K562 (cell line): ENCODE measurements at regions not wholly inside any gene's neighbourhood (a gene's known extent, or its start where the extent isn't known, plus 50 kb on each side); places are given as distances from the start of the nearest gene placed in this dataset.

ENCODE experiments used
- ATAC-seq: fragments of 200-7000 bp; cut with Tn5 transposase; 3 replicates; pipeline ENCODE4 v1.9.1; 2020; ENCODE audit warnings: moderate library complexity
- BruUV-seq: library from RNA; stranded (reverse); fragments of 400-500 nt; replicated peaks from 2 replicates; lab custom pipeline; 2021; lab: Mats Ljungman, UMichigan
- CTCF ChIA-PET: fragments of 300-600 bp; formaldehyde crosslinking; extraction: SDS; loops from one replicate; lab custom pipeline; 2021; ENCODE audit warnings: low intra/inter-chr PET ratio; lab: Yijun Ruan, JAX
- POLR2A ChIA-PET: fragments of 300-600, 350-650 bp; sonication (Branson Sonifier 250); formaldehyde crosslinking; extraction: SDS; loops from one replicate; lab custom pipeline; 2021; ENCODE audit warnings: antibody characterized with exemption, inconsistent platforms; lab: Yijun Ruan, JAX
- DNase-seq, 4 experiments: peaks; one replicate each; pipeline versions ENCODE4 v3.0.0 to v3.0.0-alpha.2; 2011 to 2018; ENCODE audit warnings: low spot score in 3 of 4, mixed read lengths in 3 of 4; ENCODE audit errors: extremely low read depth in 1 of 4
- FAIRE-seq: peaks from 2 replicates; lab custom pipeline; 2011; peaks lifted over from hg19 to GRCh38; lab: Jason Lieb, UNC
- H2AFZ ChIP-seq: 2 replicates; pipeline ENCODE4 v1.6.0; 2011; ENCODE audit warnings: low read depth, low read length, control low read depth, inconsistent platforms
- H3K27ac ChIP-seq: fragments of 200-600 bp; 3 replicates; pipeline ENCODE4 v1.8.0; 2011; ENCODE audit warnings: low read depth, mild to moderate bottlenecking, control low read depth, inconsistent platforms, low read length, moderate library complexity, mixed read lengths; ENCODE audit errors: extremely low read depth
- H3K27me3 ChIP-seq, 2 experiments: fragments of 300-600 bp in 1 of 2; 2 replicates in 1 of 2; 3 replicates in 1 of 2; pipeline versions ENCODE4 v1.6.0 to v1.8.0; 2011; ENCODE audit warnings: inconsistent platforms in 2 of 2, low read length in 2 of 2, mild to moderate bottlenecking in 1 of 2, mixed read lengths in 1 of 2, moderate library complexity in 1 of 2; ENCODE audit not compliant: control insufficient read depth in 2 of 2, insufficient read depth in 2 of 2
- H3K36me3 ChIP-seq: fragments of 300-600 bp; 3 replicates; pipeline ENCODE4 v1.8.0; 2011; ENCODE audit warnings: mild to moderate bottlenecking, low read length, inconsistent platforms; ENCODE audit not compliant: control insufficient read depth, insufficient read depth
- H3K4me1 ChIP-seq, 2 experiments: fragments of 200-600 bp in 1 of 2; replicated peaks in 1 of 2; 2 replicates in 1 of 2; 3 replicates in 1 of 2; pipeline versions ENCODE4 v1.5.1 to v1.8.0; 2011; ENCODE audit warnings: inconsistent platforms in 2 of 2, low read length in 2 of 2, mild to moderate bottlenecking in 1 of 2, mixed read lengths in 1 of 2, moderate library complexity in 1 of 2; ENCODE audit not compliant: control insufficient read depth in 2 of 2, insufficient read depth in 2 of 2
- H3K4me2 ChIP-seq: 2 replicates; pipeline ENCODE4 v1.6.1; 2011; ENCODE audit warnings: low read length, control low read depth, inconsistent platforms, mixed read lengths; ENCODE audit not compliant: insufficient read depth
- H3K4me3 ChIP-seq: fragments of 200-600 bp; sonication (generic), shearing (Covaris generic); 2 replicates; pipeline ENCODE4 v1.5.1; 2016; ENCODE audit warnings: control low read depth, inconsistent platforms
- H3K79me2 ChIP-seq: fragments of 200-600 bp; 3 replicates; pipeline ENCODE4 v1.8.0; 2011; ENCODE audit warnings: low read length, inconsistent platforms; ENCODE audit not compliant: control insufficient read depth, insufficient read depth
- H3K9ac ChIP-seq, 2 experiments: 2 replicates each; pipeline versions ENCODE4 v1.6.0 to v1.6.1; 2011; ENCODE audit warnings: low read depth in 2 of 2, low read length in 2 of 2, control low read depth in 1 of 2, inconsistent platforms in 1 of 2, mild to moderate bottlenecking in 1 of 2, mixed read lengths in 1 of 2; ENCODE audit not compliant: insufficient read depth in 1 of 2
- H3K9me1 ChIP-seq: one replicate; pipeline ENCODE4 v1.6.0; 2011; ENCODE audit warnings: inconsistent platforms, mild to moderate bottlenecking, low read length, moderate library complexity; ENCODE audit not compliant: control insufficient read depth, insufficient read depth
- H3K9me3 ChIP-seq: replicated peaks from 2 replicates; pipeline ENCODE4 v1.5.1; 2011; ENCODE audit warnings: low read depth, low read length, inconsistent platforms; ENCODE audit not compliant: control insufficient read depth, insufficient read depth
- H4K20me1 ChIP-seq: replicated peaks from 2 replicates; pipeline ENCODE4 v1.6.1; 2011; ENCODE audit warnings: low read length, inconsistent platforms, mixed read lengths; ENCODE audit not compliant: control insufficient read depth, insufficient read depth
- CBFA2T3 ChIP-seq: fragments of 450-650 bp; IDR thresholded peaks from 2 replicates; pipeline ENCODE4 v1.6.1; 2017
- E2F3 ChIP-seq: fragments of 250-450 bp; sonication (Bioruptor Pico); IDR thresholded peaks from 2 replicates; pipeline ENCODE4 v1.4.0; 2020; ENCODE audit warnings: mild to moderate bottlenecking
- TEAD1 ChIP-seq, 2 experiments: fragments of 450-650 bp in 1 of 2; sonication (generic) in 1 of 2; formaldehyde crosslinking; IDR thresholded peaks; 2 replicates each; pipeline versions ENCODE4 v1.4.0 to v1.8.0; 2020 to 2022; ENCODE audit warnings: mild to moderate bottlenecking in 2 of 2, missing genetic modification reagents in 1 of 2
- USF1 ChIP-seq: sonication (generic); formaldehyde crosslinking; IDR thresholded peaks from 2 replicates; pipeline ENCODE4 v1.9.0; 2022; ENCODE audit warnings: mild to moderate bottlenecking, missing genetic modification reagents
- ZNF384 ChIP-seq: IDR thresholded peaks from 2 replicates; pipeline ENCODE4 v1.6.1; 2012; ENCODE audit warnings: low read depth, low read length, improper control_type of control experiment
- WGBS: fragments of 100-300 bp; shearing (Covaris generic); methylation state at CpG from one replicate; pipeline ENCODE4 v1.1.6; 2016; ENCODE audit warnings: low coverage, mixed read lengths; ENCODE audit not compliant: insufficient coverage; ENCODE audit errors: missing lambda C conversion rate; 5-methylcytosine and 5-hydroxymethylcytosine counted together
- in situ Hi-C: fragments of 300-500 bp; cut with MboI; formaldehyde crosslinking; loops from 4 replicates; pipeline ENCODE4 v1.15.0; 2018; ENCODE audit warnings: inconsistent platforms, mixed read lengths
- intact Hi-C: fragments of 100-400 bp; cut with micrococcal nuclease; formaldehyde crosslinking; loops from 2 replicates; pipeline ENCODE4 v1.14.2; 2022
- TF ChIP-seq, protein P1 (sequence below): IDR thresholded peaks from 2 replicates; pipeline ENCODE4 v1.6.1; 2011; ENCODE audit not compliant: insufficient read length; ENCODE audit errors: extremely low read depth

DNA sequence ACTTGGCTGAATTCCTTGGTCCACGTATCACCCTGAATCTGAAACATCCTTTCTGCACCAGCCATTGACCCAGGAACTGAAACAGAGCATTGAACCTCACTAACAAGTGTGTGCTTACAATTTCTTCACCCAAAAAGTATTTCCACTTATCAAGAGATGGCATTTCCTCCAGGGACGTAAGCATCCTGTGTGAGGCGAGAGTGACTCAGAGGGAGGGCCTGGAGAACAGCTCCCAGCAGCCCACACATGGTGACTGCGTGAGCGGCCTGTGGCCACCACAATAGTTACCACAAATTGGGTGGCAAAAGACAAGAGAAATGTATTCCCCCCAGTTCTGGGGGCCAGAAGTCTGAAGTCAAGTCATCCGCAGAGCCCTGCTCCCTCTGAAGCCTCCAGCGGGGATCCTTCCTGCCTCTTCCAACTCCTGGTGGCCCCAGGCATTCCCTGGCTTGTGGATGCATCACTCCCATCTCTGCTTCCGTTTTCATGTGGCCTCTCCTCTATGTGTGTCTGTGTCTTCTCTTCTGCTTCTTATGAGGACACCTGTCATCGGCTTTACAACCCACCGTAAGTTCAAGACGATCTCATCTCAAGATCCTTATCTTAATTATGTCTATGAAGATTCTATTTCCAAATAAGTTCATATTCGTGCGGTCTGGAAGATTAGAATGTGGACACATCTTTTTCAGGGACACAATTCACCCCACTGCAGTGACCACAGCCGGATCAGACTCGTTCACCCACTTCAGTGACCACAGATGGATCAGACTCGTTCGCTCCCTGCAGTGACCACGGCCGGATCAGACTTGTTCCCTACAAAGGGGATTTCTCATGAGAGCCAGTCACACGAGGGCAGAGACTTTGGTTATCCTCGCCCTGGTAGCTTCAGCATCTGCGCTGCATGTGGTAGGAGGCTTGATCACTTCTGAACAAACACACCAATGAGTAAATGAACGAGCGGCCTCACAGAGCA lies 122.6 kb upstream of the FOXF1 start (continued):
- TF ChIP-seq, protein P1, sequence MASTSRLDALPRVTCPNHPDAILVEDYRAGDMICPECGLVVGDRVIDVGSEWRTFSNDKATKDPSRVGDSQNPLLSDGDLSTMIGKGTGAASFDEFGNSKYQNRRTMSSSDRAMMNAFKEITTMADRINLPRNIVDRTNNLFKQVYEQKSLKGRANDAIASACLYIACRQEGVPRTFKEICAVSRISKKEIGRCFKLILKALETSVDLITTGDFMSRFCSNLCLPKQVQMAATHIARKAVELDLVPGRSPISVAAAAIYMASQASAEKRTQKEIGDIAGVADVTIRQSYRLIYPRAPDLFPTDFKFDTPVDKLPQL: no peak

DNA sequence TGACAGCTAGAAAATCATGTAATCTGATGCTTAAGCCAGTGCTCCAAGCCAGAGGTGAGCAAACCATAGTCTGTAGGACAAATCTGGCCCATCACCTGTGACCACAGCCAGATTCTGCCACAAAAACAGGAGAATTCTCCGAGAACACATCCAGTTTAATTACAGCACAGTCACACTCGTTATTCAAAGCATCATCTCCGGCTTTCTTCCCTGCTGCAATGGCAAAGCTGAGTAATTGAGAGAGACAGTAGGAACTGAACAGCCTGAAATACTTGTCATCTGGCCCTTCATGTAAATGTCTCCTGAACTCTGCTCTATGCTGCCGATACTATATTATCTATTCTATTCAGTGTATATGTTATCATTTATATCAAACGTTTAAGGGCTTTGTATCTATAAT lies 121.4 kb upstream of the FOXF1 start:
- no peak for ATAC-seq
- POLR2A ChIA-PET: interaction anchor here (0.6 kb wide), 1 partner anchor 10 kb away, joined by 4 read pairs; no protein-coding TSS in a partner anchor
- Histone ChIP-seq H4K20me1 (no peaks in the 10 kb centered on the region), H2AFZ (no peak overlapping the region), H3K4me1 (peaks cover 0 to 4% of the 10 kb centered on the region in 2 experiments; a peak in 1 of 5 replicates), H3K9ac (no peak overlapping the region), H3K4me2 (no peak overlapping the region), H3K79me2 (no peaks in the 10 kb centered on the region), H3K27me3 (peaks cover 20 to 44% of the 10 kb centered on the region in 2 experiments), H3K36me3 (no peaks in the 10 kb centered on the region), H3K9me1 (no peaks in the 10 kb centered on the region), H3K4me3 (no peak overlapping the region), H3K27ac (no peak overlapping the region), H3K9me3 (no peaks in the 10 kb centered on the region)
- in situ Hi-C loops (no loop called here), intact Hi-C loops (no loop called here)
- no peak for FAIRE-seq
- CTCF ChIA-PET: no interaction called here
- no peak for TF ChIP-seq USF1
- no peak for TF ChIP-seq ZNF384
- TF ChIP-seq E2F3 (CRISPR knock-in tag): no peak
- TF ChIP-seq TEAD1 (CRISPR knock-in tag; IDR thresholded peaks at IDR 0.05): no peak
- peak; percentile 14; the same call in 1 of the 2 replicates for TF ChIP-seq CBFA2T3
- under 1% methylated on average over 5 of the region's 5 CpGs for WGBS
- no peak for DNase-seq
- BruUV-seq: no TSS peak
